ENCODE measurements at regions not wholly inside any gene's neighbourhood (a gene's known extent, or its start where the extent isn't known, plus 50 kb on each side); places are given as distances from the start of the nearest gene placed in this dataset.

GRCh38 chr3:157999246-157999645 lies 107.0 kb downstream of the SHOX2 start:
- no peak for TF ChIP-seq POLR2A (IDR thresholded peaks at IDR 0.05)
- no peak for TF ChIP-seq CTCF (IDR thresholded peaks at IDR 0.05)
- TF ChIP-seq POLR2AphosphoS5 (IDR thresholded peaks at IDR 0.05): no peak
- WGBS: 55% methylated on average over 5 of the region's 5 CpGs
- intact Hi-C loops (cut with DNase I): no loop called here

GRCh38 chr3:157982359-157982758 lies 123.9 kb downstream of the SHOX2 start:
- H3K36me3 ChIP-seq: no peaks in the 10 kb centered on the region
- intact Hi-C loops (cut with DNase I): no loop called here
- no peak overlapping the region for H3K27ac ChIP-seq
- H3K4me3 ChIP-seq: no peak overlapping the region
- no peaks in the 10 kb centered on the region for H3K9me3 ChIP-seq
- H3K4me1 ChIP-seq (replicated peaks): no peaks in the 10 kb centered on the region
- TF ChIP-seq CTCF (IDR thresholded peaks at IDR 0.05): no peak
- TF ChIP-seq POLR2AphosphoS5 (IDR thresholded peaks at IDR 0.05): no peak
- DNase-seq (ENCODE audit: low spot score): no peak
- no peaks in the 10 kb centered on the region for H3K27me3 ChIP-seq (replicated peaks; ENCODE audit: insufficient read depth)
- WGBS: 8% methylated on average over 1 of the region's 1 CpG

More at GRCh38 chr3:157999246-157999645, 107.0 kb downstream of the SHOX2 start:
- no peak for DNase-seq (ENCODE audit: low spot score)
- no peaks in the 10 kb centered on the region for H3K9me3 ChIP-seq
- H3K4me1 ChIP-seq (replicated peaks): no peaks in the 10 kb centered on the region
- H3K36me3 ChIP-seq: no peaks in the 10 kb centered on the region
- H3K27me3 ChIP-seq (replicated peaks; ENCODE audit: insufficient read depth): no peaks in the 10 kb centered on the region
- no peak overlapping the region for H3K4me3 ChIP-seq
- no peak overlapping the region for H3K27ac ChIP-seq

GRCh38 chr3:157981819-157982218 lies 124.4 kb downstream of the SHOX2 start:
- intact Hi-C loops (cut with DNase I): no loop called here
- 55% methylated on average over 3 of the region's 3 CpGs for WGBS
- Histone ChIP-seq H3K36me3 (no peaks in the 10 kb centered on the region), H3K4me1 (replicated peaks) (no peaks in the 10 kb centered on the region), H3K27me3 (replicated peaks; ENCODE audit: insufficient read depth) (no peaks in the 10 kb centered on the region), H3K27ac (no peak overlapping the region), H3K9me3 (no peaks in the 10 kb centered on the region), H3K4me3 (no peak overlapping the region)
- TF ChIP-seq POLR2AphosphoS5 (IDR thresholded peaks at IDR 0.05): no peak
- TF ChIP-seq CTCF (IDR thresholded peaks at IDR 0.05): no peak
- no peak for TF ChIP-seq POLR2A (IDR thresholded peaks at IDR 0.05)
- DNase-seq (ENCODE audit: low spot score): no peak

- Histone ChIP-seq H3K4me1 (replicated peaks) (no peaks in the 10 kb centered on the region), H3K36me3 (no peaks in the 10 kb centered on the region), H3K9me3 (no peaks in the 10 kb centered on the region), H3K27ac (no peak overlapping the region), H3K4me3 (no peak overlapping the region), H3K27me3 (replicated peaks; ENCODE audit: insufficient read depth) (no peaks in the 10 kb centered on the region)
- no peak for DNase-seq (ENCODE audit: low spot score)
- 100% methylated on average over 1 of the region's 1 CpG for WGBS
- TF ChIP-seq POLR2AphosphoS5 (IDR thresholded peaks at IDR 0.05) (no peak), CTCF (IDR thresholded peaks at IDR 0.05) (no peak), POLR2A (IDR thresholded peaks at IDR 0.05) (no peak)
- intact Hi-C loops (cut with DNase I): no loop called here
Observed at GRCh38 chr3:157979022-157979421, 127.2 kb downstream of the SHOX2 start.

- Histone ChIP-seq H3K27ac (no peak overlapping the region), H3K27me3 (replicated peaks; ENCODE audit: insufficient read depth) (no peaks in the 10 kb centered on the region), H3K4me3 (no peak overlapping the region), H3K9me3 (no peaks in the 10 kb centered on the region), H3K4me1 (replicated peaks) (no peaks in the 10 kb centered on the region), H3K36me3 (no peaks in the 10 kb centered on the region)
- DNase-seq (ENCODE audit: low spot score): no peak
- 67% methylated on average over 2 of the region's 2 CpGs for WGBS
- no peak for TF ChIP-seq POLR2A (IDR thresholded peaks at IDR 0.05)
- TF ChIP-seq CTCF (IDR thresholded peaks at IDR 0.05): no peak
- intact Hi-C loops (cut with DNase I): no loop called here
Observed at GRCh38 chr3:157961665-157962064, 144.6 kb downstream of the SHOX2 start.

All from prostate gland (tissue), 2 donors.